Activated B cell treated with CpG ODN at 0.5 μM for 24 hours (primary cell): ENCODE measurements at regions not wholly inside any gene's neighbourhood (a gene's known extent, or its start where the extent isn't known, plus 50 kb on each side); places are given as distances from the start of the nearest gene placed in this dataset.

Experiments used
- ATAC-seq: fragments of 200-7000 bp; cut with Tn5 transposase; one replicate; pipeline ENCODE4 v1.10.0; 2021; ENCODE audit warnings: low read depth, mild to moderate bottlenecking, moderate library complexity
- CTCF ChIA-PET: fragments of 350-600 bp; sonication (Branson Sonifier 250); formaldehyde crosslinking; loops from one replicate; lab custom pipeline; 2021; ENCODE audit warnings: antibody characterized with exemption; lab: Charles Lee
- POLR2A ChIA-PET: fragments of 350-600 bp; sonication (Branson Sonifier 250); formaldehyde crosslinking; loops from one replicate; lab custom pipeline; 2021; ENCODE audit warnings: antibody characterized with exemption; lab: Charles Lee
- DNase-seq: peaks from one replicate; pipeline ENCODE4 v3.0.0; 2022
- H3K27ac Mint-ChIP-seq: one replicate; pipeline ENCODE4 v1.8.0; 2020; ENCODE audit warnings: mixed read lengths
- H3K27me3 Mint-ChIP-seq: one replicate; pipeline ENCODE4 v1.8.0; 2021; ENCODE audit warnings: mixed read lengths
- H3K36me3 Mint-ChIP-seq: one replicate; pipeline ENCODE4 v1.8.0; 2021; ENCODE audit warnings: low read depth, mixed read lengths
- H3K4me1 Mint-ChIP-seq: one replicate; pipeline ENCODE4 v1.8.0; 2021; ENCODE audit warnings: mixed read lengths
- H3K4me3 Mint-ChIP-seq: one replicate; pipeline ENCODE4 v1.8.0; 2020; ENCODE audit warnings: mild to moderate bottlenecking, mixed read lengths
- H3K9me3 Mint-ChIP-seq: one replicate; pipeline ENCODE4 v1.8.0; 2020; ENCODE audit warnings: mixed read lengths
- CTCF ChIP-seq: fragments of 200-600 bp; IDR thresholded peaks from one replicate; pipeline ENCODE4 v1.8.0; 2022; ENCODE audit warnings: antibody characterized with exemption, mild to moderate bottlenecking
- intact Hi-C: fragments of 100-400 bp; cut with micrococcal nuclease; formaldehyde crosslinking; loops from one replicate; pipeline ENCODE4 v1.15.1; 2024

GRCh38 chr14:26849514-26849913 lies 251.7 kb upstream of the NOVA1 start:
- Mint-ChIP-seq H3K27me3 (no peaks in the 10 kb centered on the region), H3K36me3 (no peaks in the 10 kb centered on the region), H3K27ac (no peak overlapping the region), H3K9me3 (peaks cover 11% of the 10 kb centered on the region), H3K4me3 (no peak overlapping the region), H3K4me1 (no peaks in the 10 kb centered on the region)
- intact Hi-C loops, result no loop called here
- TF ChIP-seq CTCF, result no peak
- CTCF ChIA-PET, result no interaction called here
- POLR2A ChIA-PET, result no interaction called here
- DNase-seq, result no peak
- no peak for ATAC-seq

- ATAC-seq, result no peak
- peaks cover 7% of the 10 kb centered on the region for H3K9me3 Mint-ChIP-seq
- ChIA-PET POLR2A (no interaction called here), CTCF (no interaction called here)
- DNase-seq, result no peak
- no peaks in the 10 kb centered on the region for H3K27me3 Mint-ChIP-seq
- H3K4me3 Mint-ChIP-seq, result no peak overlapping the region
- TF ChIP-seq CTCF, result no peak
- H3K27ac Mint-ChIP-seq, result no peak overlapping the region
- no peaks in the 10 kb centered on the region for H3K36me3 Mint-ChIP-seq
- intact Hi-C loops, result no loop called here
- H3K4me1 Mint-ChIP-seq, result no peaks in the 10 kb centered on the region
These were observed 254.0 kb upstream of the NOVA1 start for GRCh38 chr14:26851793-26852192.

GRCh38 chr14:26855077-26855753 lies 257.4 kb upstream of the NOVA1 start:
- ChIA-PET POLR2A (no interaction called here), CTCF (no interaction called here)
- H3K27me3 Mint-ChIP-seq, result no peaks in the 10 kb centered on the region
- ATAC-seq (no peak), DNase-seq (no peak)
- no peak overlapping the region for H3K27ac Mint-ChIP-seq
- H3K4me1 Mint-ChIP-seq, result no peaks in the 10 kb centered on the region
- no peak for TF ChIP-seq CTCF
- peaks cover 5% of the 10 kb centered on the region for H3K9me3 Mint-ChIP-seq
- H3K4me3 Mint-ChIP-seq, result no peak overlapping the region
- no peaks in the 10 kb centered on the region for H3K36me3 Mint-ChIP-seq
- intact Hi-C loops, result no loop called here

GRCh38 chr14:26856876-26857518 lies 259.2 kb upstream of the NOVA1 start:
- Mint-ChIP-seq H3K27me3 (no peaks in the 10 kb centered on the region), H3K9me3 (peaks cover 2% of the 10 kb centered on the region), H3K4me1 (no peaks in the 10 kb centered on the region), H3K4me3 (no peak overlapping the region), H3K27ac (no peak overlapping the region), H3K36me3 (no peaks in the 10 kb centered on the region)
- ATAC-seq, result no peak
- ChIA-PET POLR2A (no interaction called here), CTCF (no interaction called here)
- intact Hi-C loops, result no loop called here
- no peak for TF ChIP-seq CTCF
- no peak for DNase-seq

- Mint-ChIP-seq H3K9me3 (peaks cover 2% of the 10 kb centered on the region), H3K4me1 (no peaks in the 10 kb centered on the region), H3K27me3 (no peaks in the 10 kb centered on the region), H3K36me3 (no peaks in the 10 kb centered on the region), H3K4me3 (no peak overlapping the region), H3K27ac (no peak overlapping the region)
- ChIA-PET POLR2A (no interaction called here), CTCF (no interaction called here)
- DNase-seq (no peak), ATAC-seq (no peak)
- intact Hi-C loops, result no loop called here
- TF ChIP-seq CTCF, result no peak
These were observed 261.6 kb upstream of the NOVA1 start for GRCh38 chr14:26859483-26859882.
